PC-3 (cell line): ENCODE measurements at regions not wholly inside any gene's neighbourhood (a gene's known extent, or its start where the extent isn't known, plus 50 kb on each side); places are given as distances from the start of the nearest gene placed in this dataset.

ENCODE experiments used
- CTCF ChIP-seq: fragments of 300-600 bp; sonication (generic); conservative IDR thresholded peaks from 2 replicates; pipeline ENCODE4 v1.5.1; 2017; ENCODE audit warnings: antibody characterized with exemption, low read depth, mild to moderate bottlenecking, low read length
- EZH2 ChIP-seq: fragments of 300-600 bp; sonication (generic); IDR thresholded peaks from one replicate; pipeline ENCODE4 v1.6.1; 2017; ENCODE audit warnings: antibody characterized with exemption, mild to moderate bottlenecking, low read length; ENCODE audit not compliant: unreplicated experiment
- EZH2phosphoT487 ChIP-seq: fragments of 300-600 bp; sonication (generic); IDR thresholded peaks from 2 replicates; pipeline ENCODE4 v1.6.1; 2018; ENCODE audit warnings: mild to moderate bottlenecking, antibody characterized with exemption, low read length, borderline replicate concordance

GRCh38 chr3:154690413-154690812, 260.4 kb upstream of the GPR149 start:
- no peak for TF ChIP-seq CTCF
- TF ChIP-seq EZH2, result no peak
- no peak for TF ChIP-seq EZH2phosphoT487
